ENCODE measurements at regions not wholly inside any gene's neighbourhood (a gene's known extent, or its start where the extent isn't known, plus 50 kb on each side); places are given as distances from the start of the nearest gene placed in this dataset.

- ChIA-PET CTCF (no interaction called here), POLR2A (no interaction called here)
- DNase-seq, result no peak
- H3K9me3 Mint-ChIP-seq, result peaks cover 7% of the 10 kb centered on the region
- TF ChIP-seq CTCF (IDR thresholded peaks at IDR 0.05), result no peak
- H3K27ac Mint-ChIP-seq, result no peak overlapping the region
- ATAC-seq (ENCODE audit: low read depth), result no peak
- no peaks in the 10 kb centered on the region for H3K36me3 Mint-ChIP-seq (ENCODE audit: low read depth)
- H3K27me3 Mint-ChIP-seq, result no peaks in the 10 kb centered on the region
- H3K4me3 Mint-ChIP-seq, result no peak overlapping the region
- no peaks in the 10 kb centered on the region for H3K4me1 Mint-ChIP-seq
- intact Hi-C loops (cut with micrococcal nuclease), result no loop called here
These were observed 360.1 kb upstream of the ADGRL3 start for GRCh38 chr4:60840020-60840419.

- Mint-ChIP-seq H3K36me3 (ENCODE audit: low read depth) (no peaks in the 10 kb centered on the region), H3K27me3 (no peaks in the 10 kb centered on the region), H3K27ac (no peak overlapping the region), H3K4me3 (no peak overlapping the region), H3K4me1 (no peaks in the 10 kb centered on the region), H3K9me3 (peaks cover 8% of the 10 kb centered on the region)
- DNase-seq (no peak), ATAC-seq (ENCODE audit: low read depth) (no peak)
- ChIA-PET CTCF (no interaction called here), POLR2A (no interaction called here)
- intact Hi-C loops (cut with micrococcal nuclease), result no loop called here
- TF ChIP-seq CTCF (IDR thresholded peaks at IDR 0.05), result no peak
These were observed 353.4 kb upstream of the ADGRL3 start for GRCh38 chr4:60846678-60847077.

GRCh38 chr4:60847614-60848013 lies 352.5 kb upstream of the ADGRL3 start:
- H3K27ac Mint-ChIP-seq, result no peak overlapping the region
- ChIA-PET CTCF (no interaction called here), POLR2A (no interaction called here)
- DNase-seq (no peak), ATAC-seq (ENCODE audit: low read depth) (no peak)
- H3K4me3 Mint-ChIP-seq, result no peak overlapping the region
- peaks cover 11% of the 10 kb centered on the region for H3K9me3 Mint-ChIP-seq
- no peak for TF ChIP-seq CTCF (IDR thresholded peaks at IDR 0.05)
- H3K36me3 Mint-ChIP-seq (ENCODE audit: low read depth), result no peaks in the 10 kb centered on the region
- intact Hi-C loops (cut with micrococcal nuclease), result no loop called here
- no peaks in the 10 kb centered on the region for H3K4me1 Mint-ChIP-seq
- H3K27me3 Mint-ChIP-seq, result no peaks in the 10 kb centered on the region

- Mint-ChIP-seq H3K4me3 (no peak overlapping the region), H3K27me3 (no peaks in the 10 kb centered on the region), H3K9me3 (peaks cover 5% of the 10 kb centered on the region), H3K27ac (no peak overlapping the region), H3K4me1 (no peaks in the 10 kb centered on the region), H3K36me3 (ENCODE audit: low read depth) (no peaks in the 10 kb centered on the region)
- POLR2A ChIA-PET, result no interaction called here
- intact Hi-C loops (cut with micrococcal nuclease), result no loop called here
- ATAC-seq (ENCODE audit: low read depth) (no peak), DNase-seq (no peak)
- TF ChIP-seq CTCF (IDR thresholded peaks at IDR 0.05), result no peak
- CTCF ChIA-PET, result no interaction called here
These were observed 342.9 kb upstream of the ADGRL3 start for GRCh38 chr4:60857130-60857753.

GRCh38 chr4:60863442-60863841 lies 336.7 kb upstream of the ADGRL3 start:
- Mint-ChIP-seq H3K9me3 (peaks cover 2% of the 10 kb centered on the region), H3K4me3 (no peak overlapping the region), H3K27me3 (no peaks in the 10 kb centered on the region), H3K4me1 (no peaks in the 10 kb centered on the region), H3K27ac (no peak overlapping the region), H3K36me3 (ENCODE audit: low read depth) (no peaks in the 10 kb centered on the region)
- CTCF ChIA-PET, result no interaction called here
- DNase-seq, result no peak
- no peak for ATAC-seq (ENCODE audit: low read depth)
- intact Hi-C loops (cut with micrococcal nuclease), result no loop called here
- no peak for TF ChIP-seq CTCF (IDR thresholded peaks at IDR 0.05)
- POLR2A ChIA-PET, result no interaction called here
